Hepatocyte (in vitro differentiated cells): ENCODE measurements at regions not wholly inside any gene's neighbourhood (a gene's known extent, or its start where the extent isn't known, plus 50 kb on each side); places are given as distances from the start of the nearest gene placed in this dataset.

Experiments
- DNase-seq: peaks from one replicate; pipeline ENCODE4 v3.0.0-alpha.2; 2016; ENCODE audit warnings: low spot score
- H2AFZ ChIP-seq: fragments of 200-600 bp; sonication (generic); 2 replicates; pipeline ENCODE4 v1.6.0; 2016; ENCODE audit warnings: antibody characterized with exemption, mild to moderate bottlenecking
- H3K27ac ChIP-seq: fragments of 200-600 bp; sonication (generic); 2 replicates; pipeline ENCODE4 v1.5.1; 2016; ENCODE audit warnings: mild to moderate bottlenecking
- H3K27me3 ChIP-seq: fragments of 200-600 bp; sonication (generic); 2 replicates; pipeline ENCODE4 v1.6.1; 2016
- H3K36me3 ChIP-seq: fragments of 200-600 bp; sonication (generic); replicated peaks from 2 replicates; pipeline ENCODE4 v1.5.1; 2016; ENCODE audit warnings: low read depth; ENCODE audit not compliant: insufficient read depth
- H3K4me1 ChIP-seq: fragments of 200-600 bp; sonication (generic); 2 replicates; pipeline ENCODE4 v1.5.1; 2016; ENCODE audit warnings: mild to moderate bottlenecking, moderate library complexity; ENCODE audit not compliant: insufficient read depth
- H3K4me2 ChIP-seq: fragments of 200-600 bp; sonication (generic); 2 replicates; pipeline ENCODE4 v1.6.0; 2016
- H3K4me3 ChIP-seq: fragments of 200-600 bp; sonication (generic); 2 replicates; pipeline ENCODE4 v1.5.1; 2016; ENCODE audit warnings: mild to moderate bottlenecking
- H3K79me2 ChIP-seq: fragments of 200-600 bp; sonication (generic); 2 replicates; pipeline ENCODE4 v1.6.0; 2017; ENCODE audit warnings: mild to moderate bottlenecking
- H3K9me2 ChIP-seq: fragments of 200-600 bp; sonication (generic); replicated peaks from 2 replicates; pipeline ENCODE4 v1.6.0; 2017; ENCODE audit warnings: mild to moderate bottlenecking; ENCODE audit not compliant: insufficient read depth
- H3K9me3 ChIP-seq: fragments of 200-600 bp; sonication (generic); 2 replicates; pipeline ENCODE4 v1.5.1; 2016; ENCODE audit warnings: low read depth, mild to moderate bottlenecking
- H4K20me1 ChIP-seq: fragments of 200-600 bp; sonication (generic); 2 replicates; pipeline ENCODE4 v1.6.0; 2016; ENCODE audit warnings: mild to moderate bottlenecking; ENCODE audit not compliant: insufficient read depth, poor library complexity, severe bottlenecking
- EZH2 ChIP-seq: fragments of 200-600 bp; sonication (generic); IDR thresholded peaks from 2 replicates; pipeline ENCODE4 v1.6.1; 2016; ENCODE audit warnings: antibody characterized with exemption, mild to moderate bottlenecking, borderline replicate concordance
- EZH2phosphoT487 ChIP-seq: fragments of 200-600 bp; sonication (generic); IDR thresholded peaks from one replicate; pipeline ENCODE4 v1.6.1; 2018; ENCODE audit warnings: antibody characterized with exemption, mild to moderate bottlenecking, low read depth, moderate library complexity; ENCODE audit not compliant: unreplicated experiment, severe bottlenecking
- WGBS: methylation state at CpG from one replicate; pipeline ENCODE4 v1.1.6; 2016; ENCODE audit warnings: low lambda C conversion rate; ENCODE audit errors: missing lambda C conversion rate; 5-methylcytosine and 5-hydroxymethylcytosine counted together
- TF ChIP-seq, protein P1 (sequence below): fragments of 200-600 bp; sonication (generic); IDR thresholded peaks from 2 replicates; pipeline ENCODE4 v1.5.1; 2016; ENCODE audit warnings: antibody characterized with exemption, mild to moderate bottlenecking; ENCODE audit not compliant: poor library complexity

DNA sequence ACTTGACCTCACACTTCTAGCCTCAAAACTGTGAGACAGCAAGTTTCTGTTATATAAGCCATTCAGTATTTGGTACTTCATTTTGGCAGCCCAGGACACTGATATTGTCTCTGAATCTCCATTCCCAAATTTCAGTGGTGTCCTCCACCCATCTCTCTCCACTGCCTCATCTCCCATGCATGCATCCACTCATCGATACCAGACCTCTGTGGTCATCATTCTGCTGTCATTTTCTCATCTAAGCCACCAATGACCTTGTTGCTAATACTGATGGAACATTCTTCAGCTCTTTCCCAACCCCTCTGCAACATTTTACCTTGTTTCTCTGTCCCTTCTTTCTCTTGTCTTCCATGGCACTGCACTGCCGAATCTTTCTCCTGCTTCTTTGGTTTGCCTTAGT is 221.8 kb downstream of the SNX18 start:
- no peaks in the 10 kb centered on the region for H3K9me2 ChIP-seq
- H3K79me2 ChIP-seq, result no peaks in the 10 kb centered on the region
- H3K4me2 ChIP-seq, result no peak overlapping the region
- H3K27ac ChIP-seq, result no peak overlapping the region
- H3K27me3 ChIP-seq, result no peaks in the 10 kb centered on the region
- H2AFZ ChIP-seq, result no peak overlapping the region
- H3K4me3 ChIP-seq, result no peak overlapping the region
- peaks cover 11% of the 10 kb centered on the region for H3K4me1 ChIP-seq
- WGBS, result 96% methylated on average over 2 of the region's 2 CpGs
- no peak for DNase-seq
- H3K36me3 ChIP-seq, result no peaks in the 10 kb centered on the region
- TF ChIP-seq, protein P1, sequence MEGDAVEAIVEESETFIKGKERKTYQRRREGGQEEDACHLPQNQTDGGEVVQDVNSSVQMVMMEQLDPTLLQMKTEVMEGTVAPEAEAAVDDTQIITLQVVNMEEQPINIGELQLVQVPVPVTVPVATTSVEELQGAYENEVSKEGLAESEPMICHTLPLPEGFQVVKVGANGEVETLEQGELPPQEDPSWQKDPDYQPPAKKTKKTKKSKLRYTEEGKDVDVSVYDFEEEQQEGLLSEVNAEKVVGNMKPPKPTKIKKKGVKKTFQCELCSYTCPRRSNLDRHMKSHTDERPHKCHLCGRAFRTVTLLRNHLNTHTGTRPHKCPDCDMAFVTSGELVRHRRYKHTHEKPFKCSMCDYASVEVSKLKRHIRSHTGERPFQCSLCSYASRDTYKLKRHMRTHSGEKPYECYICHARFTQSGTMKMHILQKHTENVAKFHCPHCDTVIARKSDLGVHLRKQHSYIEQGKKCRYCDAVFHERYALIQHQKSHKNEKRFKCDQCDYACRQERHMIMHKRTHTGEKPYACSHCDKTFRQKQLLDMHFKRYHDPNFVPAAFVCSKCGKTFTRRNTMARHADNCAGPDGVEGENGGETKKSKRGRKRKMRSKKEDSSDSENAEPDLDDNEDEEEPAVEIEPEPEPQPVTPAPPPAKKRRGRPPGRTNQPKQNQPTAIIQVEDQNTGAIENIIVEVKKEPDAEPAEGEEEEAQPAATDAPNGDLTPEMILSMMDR, result no peak
- TF ChIP-seq EZH2phosphoT487 (no peak), EZH2 (no peak)
- no peaks in the 10 kb centered on the region for H3K9me3 ChIP-seq
- no peaks in the 10 kb centered on the region for H4K20me1 ChIP-seq

DNA sequence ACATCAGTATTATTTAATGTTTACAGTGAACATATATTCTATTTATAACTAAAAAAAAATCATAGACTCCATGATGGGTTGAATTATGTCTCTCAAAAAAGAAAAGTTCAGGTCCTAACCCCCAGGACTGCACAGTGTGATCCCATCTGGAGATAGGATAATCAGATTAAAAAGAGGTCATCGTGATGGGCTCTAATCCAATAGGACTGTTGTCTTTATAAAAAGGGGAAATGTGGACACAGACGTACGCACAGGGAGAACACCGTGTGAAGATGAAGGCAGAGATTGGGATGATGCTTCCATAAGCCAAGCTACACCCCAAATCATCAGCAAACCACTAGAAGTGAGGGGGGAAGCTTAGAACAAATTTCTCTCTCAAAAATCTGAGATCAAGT is 221.4 kb downstream of the SNX18 start:
- Histone ChIP-seq H3K4me2 (no peak overlapping the region), H4K20me1 (no peaks in the 10 kb centered on the region)

DNA sequence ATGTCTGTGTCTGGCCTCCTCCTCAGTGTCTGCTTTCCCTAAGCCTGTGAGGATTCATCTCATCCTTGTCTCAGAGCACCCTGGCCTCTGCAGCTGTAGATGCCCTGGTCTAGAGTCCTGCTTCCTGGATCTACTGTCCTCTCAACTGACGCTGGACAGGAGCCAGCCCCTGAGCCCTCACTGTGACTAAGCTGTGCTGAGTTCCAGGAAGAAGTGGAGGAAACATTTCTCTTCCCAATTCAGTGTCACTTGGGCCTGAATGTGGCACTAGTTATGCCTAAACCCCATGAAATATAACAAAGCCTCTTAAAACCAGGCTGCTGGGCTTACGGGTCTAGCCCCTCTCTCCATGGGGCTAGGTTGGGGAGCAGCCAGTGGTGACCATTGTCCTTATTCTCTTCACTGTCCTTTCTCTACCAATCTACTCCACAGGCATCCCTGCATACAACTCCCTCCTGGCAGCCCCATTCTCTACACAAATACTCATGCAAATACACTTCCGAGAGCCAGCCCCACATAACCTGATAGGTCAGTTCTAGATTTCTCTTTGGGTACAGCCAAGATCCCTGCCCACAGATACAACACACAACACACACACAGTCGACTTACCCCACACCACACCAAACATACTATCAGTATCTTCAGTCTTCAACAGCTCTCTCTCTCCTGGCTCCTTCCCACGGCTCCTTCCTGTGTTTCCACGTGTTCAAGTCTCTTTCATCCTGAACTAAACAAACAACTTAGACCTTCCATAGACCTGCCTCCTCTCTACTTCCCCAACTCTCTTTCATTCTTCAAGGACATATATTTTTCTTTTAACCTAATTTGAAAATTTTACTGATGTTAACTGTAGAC is 220.8 kb downstream of the SNX18 start:
- Histone ChIP-seq H3K4me3 (no peak overlapping the region), H3K27me3 (no peaks in the 10 kb centered on the region), H3K36me3 (no peaks in the 10 kb centered on the region), H3K27ac (peak overlapping the region; percentile 21), H4K20me1 (no peaks in the 10 kb centered on the region), H2AFZ (no peak overlapping the region), H3K4me1 (peaks cover under 1% of the 10 kb centered on the region), H3K9me3 (no peaks in the 10 kb centered on the region), H3K4me2 (no peak overlapping the region), H3K79me2 (no peaks in the 10 kb centered on the region), H3K9me2 (no peaks in the 10 kb centered on the region)
- peak; percentile 55 for DNase-seq
- WGBS, result 85% methylated on average over 6 of the region's 6 CpGs
- TF ChIP-seq EZH2phosphoT487, result no peak
- no peak for TF ChIP-seq EZH2
- TF ChIP-seq, protein P1, result no peak

More for the DNA sequence above, 221.4 kb downstream of the SNX18 start:
- DNase-seq, result no peak
- Histone ChIP-seq H3K4me1 (peaks cover 7% of the 10 kb centered on the region), H3K27me3 (no peaks in the 10 kb centered on the region), H3K36me3 (no peaks in the 10 kb centered on the region), H3K4me3 (no peak overlapping the region), H2AFZ (no peak overlapping the region), H3K79me2 (no peaks in the 10 kb centered on the region), H3K9me2 (no peaks in the 10 kb centered on the region), H3K9me3 (no peaks in the 10 kb centered on the region), H3K27ac (no peak overlapping the region)
- WGBS, result 92% methylated on average over 4 of the region's 4 CpGs
- no peak for TF ChIP-seq EZH2phosphoT487
- TF ChIP-seq EZH2, result no peak

DNA sequence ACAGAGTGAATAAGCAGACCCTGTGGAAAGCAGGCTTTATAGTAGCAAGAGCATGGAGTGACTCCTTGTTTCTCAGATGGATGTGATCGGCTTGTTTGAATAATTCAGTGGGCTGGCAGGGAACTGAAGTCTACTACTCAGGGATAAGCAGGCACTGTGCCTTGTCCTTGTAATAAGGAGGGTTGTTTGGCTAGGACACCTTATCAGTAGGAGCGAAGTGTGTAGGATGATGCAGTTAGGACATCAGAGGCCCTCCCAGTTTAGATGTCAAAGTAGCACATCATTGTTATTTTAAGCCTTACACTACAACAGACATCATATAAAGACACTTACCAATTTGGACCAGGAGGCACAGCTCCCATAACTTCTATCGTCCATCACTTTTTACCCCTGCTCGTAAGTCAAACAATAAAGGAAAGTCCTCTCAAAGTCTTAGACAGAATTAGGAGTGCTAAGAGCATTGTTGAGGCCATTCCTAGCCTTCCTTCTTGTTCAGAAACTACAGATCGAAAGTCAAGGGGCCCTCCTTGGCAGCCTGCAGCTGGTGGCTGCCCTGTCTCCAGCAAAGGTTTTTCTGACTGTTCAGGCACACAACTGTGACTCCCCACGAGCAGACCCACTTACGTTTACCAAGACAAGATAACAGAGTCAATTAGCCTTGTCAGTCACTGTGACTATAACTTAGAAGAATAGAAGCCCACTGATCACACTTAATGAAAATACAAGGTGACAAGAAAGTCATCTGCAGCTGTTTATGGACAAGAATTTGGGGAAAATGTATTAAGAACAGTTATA is 218.6 kb downstream of the SNX18 start:
- Histone ChIP-seq H3K36me3 (no peaks in the 10 kb centered on the region), H3K9me3 (no peaks in the 10 kb centered on the region), H3K27me3 (no peaks in the 10 kb centered on the region), H4K20me1 (no peaks in the 10 kb centered on the region), H3K4me3 (no peak overlapping the region), H3K4me2 (no peak overlapping the region), H2AFZ (no peak overlapping the region), H3K79me2 (no peaks in the 10 kb centered on the region), H3K9me2 (no peaks in the 10 kb centered on the region), H3K4me1 (no peaks in the 10 kb centered on the region), H3K27ac (no peak overlapping the region)
- no peak for DNase-seq
- 72% methylated on average over 7 of the region's 7 CpGs for WGBS
- TF ChIP-seq EZH2 (no peak), EZH2phosphoT487 (no peak)
- TF ChIP-seq, protein P1, result no peak
